ENCODE measurements at regions not wholly inside any gene's neighbourhood (a gene's known extent, or its start where the extent isn't known, plus 50 kb on each side); places are given as distances from the start of the nearest gene placed in this dataset.

DNA sequence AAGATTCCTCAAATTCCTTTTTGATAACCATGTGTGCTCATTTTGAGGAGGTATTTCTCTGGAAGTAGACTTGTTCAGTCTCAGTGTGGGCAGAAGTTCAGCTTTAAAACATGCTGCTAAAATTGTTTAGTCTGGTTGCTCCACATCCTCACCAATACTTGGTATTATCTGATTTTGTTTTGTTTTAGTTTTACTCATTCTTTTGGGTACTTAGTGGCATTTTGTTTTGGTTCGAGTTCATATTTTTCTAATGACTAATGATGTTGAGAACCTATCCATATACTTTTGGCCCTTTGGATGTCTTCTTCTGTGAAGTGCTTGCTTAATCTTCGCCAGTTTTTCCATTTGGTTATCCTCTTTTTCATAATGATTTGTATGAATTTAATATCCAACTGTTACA, 694.2 kb upstream of the FZD8 start:
- Histone ChIP-seq H3K9me3 (replicated peaks; ENCODE audit: insufficient read depth, low read length) (no peaks in the 10 kb centered on the region), H3K4me2 (ENCODE audit: low read depth, low read length) (no peak overlapping the region), H3K27ac (ENCODE audit: low read length) (no peak overlapping the region), H3F3A (ENCODE audit: insufficient read depth, low read length) (no peaks in the 10 kb centered on the region), H4K20me1 (ENCODE audit: insufficient read depth, low read length) (no peaks in the 10 kb centered on the region), H3K36me3 (replicated peaks; ENCODE audit: insufficient read depth, low read length) (no peaks in the 10 kb centered on the region), H3K79me2 (ENCODE audit: low read length) (no peaks in the 10 kb centered on the region), H3K9me2 (replicated peaks; ENCODE audit: insufficient read depth, low read length) (no peaks in the 10 kb centered on the region), H3K4me3 (ENCODE audit: low read length) (no peak overlapping the region), H3K9ac (ENCODE audit: low read length) (no peak overlapping the region), H2AFZ (ENCODE audit: low read length) (no peak overlapping the region), H3K4me1 (ENCODE audit: low read length) (no peaks in the 10 kb centered on the region), H3K27me3 (replicated peaks; ENCODE audit: insufficient read depth, low read length) (no peaks in the 10 kb centered on the region)
- no peak for DNase-seq
- TF ChIP-seq EZH2phosphoT487 (IDR thresholded peaks at IDR 0.05; ENCODE audit: low read length), result no peak
- TF ChIP-seq EZH2 (optimal IDR thresholded peaks at IDR 0.05; ENCODE audit: low read depth, low read length), result no peak

DNA sequence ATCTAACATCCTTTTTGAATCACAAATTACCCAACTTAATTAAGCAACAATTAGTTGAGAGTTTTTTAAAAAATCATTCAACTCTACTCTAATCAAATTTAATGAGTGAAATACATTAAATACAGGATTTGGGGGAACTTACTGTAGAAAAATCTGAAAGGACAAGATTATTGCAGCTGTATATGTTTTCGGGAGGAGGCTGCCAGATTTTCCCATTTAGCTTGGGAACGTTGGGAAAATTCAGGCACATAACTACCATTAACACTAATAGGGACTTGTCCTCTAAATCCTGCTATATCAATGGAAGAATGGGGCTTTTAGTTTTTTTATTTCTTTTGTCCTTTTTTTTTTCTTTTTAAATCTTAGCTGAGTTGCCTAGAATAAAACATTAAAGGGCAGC, 691.4 kb upstream of the FZD8 start:
- Histone ChIP-seq H4K20me1 (ENCODE audit: insufficient read depth, low read length) (no peaks in the 10 kb centered on the region), H3K9me3 (replicated peaks; ENCODE audit: insufficient read depth, low read length) (no peaks in the 10 kb centered on the region), H3K36me3 (replicated peaks; ENCODE audit: insufficient read depth, low read length) (no peaks in the 10 kb centered on the region), H3K27me3 (replicated peaks; ENCODE audit: insufficient read depth, low read length) (no peaks in the 10 kb centered on the region), H2AFZ (ENCODE audit: low read length) (no peak overlapping the region), H3F3A (ENCODE audit: insufficient read depth, low read length) (no peaks in the 10 kb centered on the region), H3K27ac (ENCODE audit: low read length) (no peak overlapping the region), H3K4me2 (ENCODE audit: low read depth, low read length) (no peak overlapping the region), H3K4me1 (ENCODE audit: low read length) (no peaks in the 10 kb centered on the region), H3K4me3 (ENCODE audit: low read length) (no peak overlapping the region), H3K79me2 (ENCODE audit: low read length) (no peaks in the 10 kb centered on the region), H3K9ac (ENCODE audit: low read length) (no peak overlapping the region), H3K9me2 (replicated peaks; ENCODE audit: insufficient read depth, low read length) (no peaks in the 10 kb centered on the region)
- no peak for TF ChIP-seq EZH2 (optimal IDR thresholded peaks at IDR 0.05; ENCODE audit: low read depth, low read length)
- TF ChIP-seq, protein P1, sequence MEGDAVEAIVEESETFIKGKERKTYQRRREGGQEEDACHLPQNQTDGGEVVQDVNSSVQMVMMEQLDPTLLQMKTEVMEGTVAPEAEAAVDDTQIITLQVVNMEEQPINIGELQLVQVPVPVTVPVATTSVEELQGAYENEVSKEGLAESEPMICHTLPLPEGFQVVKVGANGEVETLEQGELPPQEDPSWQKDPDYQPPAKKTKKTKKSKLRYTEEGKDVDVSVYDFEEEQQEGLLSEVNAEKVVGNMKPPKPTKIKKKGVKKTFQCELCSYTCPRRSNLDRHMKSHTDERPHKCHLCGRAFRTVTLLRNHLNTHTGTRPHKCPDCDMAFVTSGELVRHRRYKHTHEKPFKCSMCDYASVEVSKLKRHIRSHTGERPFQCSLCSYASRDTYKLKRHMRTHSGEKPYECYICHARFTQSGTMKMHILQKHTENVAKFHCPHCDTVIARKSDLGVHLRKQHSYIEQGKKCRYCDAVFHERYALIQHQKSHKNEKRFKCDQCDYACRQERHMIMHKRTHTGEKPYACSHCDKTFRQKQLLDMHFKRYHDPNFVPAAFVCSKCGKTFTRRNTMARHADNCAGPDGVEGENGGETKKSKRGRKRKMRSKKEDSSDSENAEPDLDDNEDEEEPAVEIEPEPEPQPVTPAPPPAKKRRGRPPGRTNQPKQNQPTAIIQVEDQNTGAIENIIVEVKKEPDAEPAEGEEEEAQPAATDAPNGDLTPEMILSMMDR (IDR thresholded peaks at IDR 0.05; ENCODE audit: low read length), result no peak
- no peak for TF ChIP-seq EZH2phosphoT487 (IDR thresholded peaks at IDR 0.05; ENCODE audit: low read length)
- no peak for DNase-seq

DNA sequence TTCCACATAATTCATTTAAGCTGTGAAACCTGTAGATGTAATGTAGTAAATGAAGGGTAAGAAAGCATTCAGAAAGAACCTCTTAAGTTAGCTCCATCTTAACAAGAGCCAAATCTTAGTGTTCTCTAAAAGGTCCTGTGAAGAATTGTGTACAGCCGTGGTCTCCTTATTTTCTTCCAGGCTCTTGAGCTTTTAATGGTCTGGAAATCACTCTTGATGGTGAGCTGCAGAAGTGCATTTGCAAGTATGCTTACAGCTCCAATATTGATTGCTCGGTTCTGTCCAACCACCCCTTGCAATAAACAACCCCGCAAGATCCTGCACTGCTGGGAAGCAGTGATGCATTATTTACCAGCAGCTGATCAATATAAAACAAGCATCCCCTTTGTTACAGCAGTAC, 690.8 kb upstream of the FZD8 start:
- H3K4me1 ChIP-seq (ENCODE audit: low read length), result no peaks in the 10 kb centered on the region
- no peak overlapping the region for H3K9ac ChIP-seq (ENCODE audit: low read length)
- H3K4me2 ChIP-seq (ENCODE audit: low read depth, low read length), result no peak overlapping the region
- H3K4me3 ChIP-seq (ENCODE audit: low read length), result no peak overlapping the region
- TF ChIP-seq, protein P1 (IDR thresholded peaks at IDR 0.05; ENCODE audit: low read length), result no peak
- TF ChIP-seq EZH2phosphoT487 (IDR thresholded peaks at IDR 0.05; ENCODE audit: low read length), result no peak
- no peak for TF ChIP-seq EZH2 (optimal IDR thresholded peaks at IDR 0.05; ENCODE audit: low read depth, low read length)
- no peaks in the 10 kb centered on the region for H3K36me3 ChIP-seq (replicated peaks; ENCODE audit: insufficient read depth, low read length)
- DNase-seq, result no peak
- H3K27ac ChIP-seq (ENCODE audit: low read length), result no peak overlapping the region
- no peak overlapping the region for H2AFZ ChIP-seq (ENCODE audit: low read length)
- H3F3A ChIP-seq (ENCODE audit: insufficient read depth, low read length), result no peaks in the 10 kb centered on the region
- no peaks in the 10 kb centered on the region for H3K9me2 ChIP-seq (replicated peaks; ENCODE audit: insufficient read depth, low read length)
- H4K20me1 ChIP-seq (ENCODE audit: insufficient read depth, low read length), result no peaks in the 10 kb centered on the region
- no peaks in the 10 kb centered on the region for H3K79me2 ChIP-seq (ENCODE audit: low read length)
- no peaks in the 10 kb centered on the region for H3K27me3 ChIP-seq (replicated peaks; ENCODE audit: insufficient read depth, low read length)
- no peaks in the 10 kb centered on the region for H3K9me3 ChIP-seq (replicated peaks; ENCODE audit: insufficient read depth, low read length)

DNA sequence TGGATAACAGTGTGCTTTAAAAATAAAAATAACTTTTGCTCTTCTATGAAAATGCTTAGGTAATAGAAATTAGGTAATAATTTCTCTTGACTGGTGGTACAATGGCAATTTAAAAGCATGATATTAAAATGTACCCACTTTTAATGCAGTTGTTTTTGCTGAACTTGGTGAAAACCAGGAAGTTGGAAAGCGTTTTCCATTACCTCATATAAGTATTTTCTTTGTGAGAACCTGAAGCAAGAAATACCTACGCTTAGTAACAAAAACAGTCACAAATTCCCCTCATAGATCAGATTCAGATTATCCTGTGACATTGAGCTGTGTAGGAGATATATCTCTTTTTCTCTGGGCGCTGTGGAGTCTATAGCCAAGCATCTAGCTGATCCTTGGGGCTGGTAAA, 689.0 kb upstream of the FZD8 start:
- no peak for TF ChIP-seq EZH2 (optimal IDR thresholded peaks at IDR 0.05; ENCODE audit: low read depth, low read length)
- H3K4me3 ChIP-seq (ENCODE audit: low read length), result no peak overlapping the region
- no peak overlapping the region for H3K27ac ChIP-seq (ENCODE audit: low read length)
- no peaks in the 10 kb centered on the region for H3K36me3 ChIP-seq (replicated peaks; ENCODE audit: insufficient read depth, low read length)
- DNase-seq, result no peak
- H3K9ac ChIP-seq (ENCODE audit: low read length), result no peak overlapping the region
- no peaks in the 10 kb centered on the region; the same call in 1 of the 2 replicates for H3K9me3 ChIP-seq (replicated peaks; ENCODE audit: insufficient read depth, low read length)
- H3K4me2 ChIP-seq (ENCODE audit: low read depth, low read length), result no peak overlapping the region
- H3K79me2 ChIP-seq (ENCODE audit: low read length), result no peaks in the 10 kb centered on the region
- no peaks in the 10 kb centered on the region for H3K27me3 ChIP-seq (replicated peaks; ENCODE audit: insufficient read depth, low read length)
- no peaks in the 10 kb centered on the region for H3K9me2 ChIP-seq (replicated peaks; ENCODE audit: insufficient read depth, low read length)
- H2AFZ ChIP-seq (ENCODE audit: low read length), result no peak overlapping the region
- no peaks in the 10 kb centered on the region for H3F3A ChIP-seq (ENCODE audit: insufficient read depth, low read length)
- no peaks in the 10 kb centered on the region for H3K4me1 ChIP-seq (ENCODE audit: low read length)
- no peaks in the 10 kb centered on the region for H4K20me1 ChIP-seq (ENCODE audit: insufficient read depth, low read length)

Data from MM.1S (cell line).